ENCODE measurements at regions not wholly inside any gene's neighbourhood (a gene's known extent, or its start where the extent isn't known, plus 50 kb on each side); places are given as distances from the start of the nearest gene placed in this dataset.

DNA sequence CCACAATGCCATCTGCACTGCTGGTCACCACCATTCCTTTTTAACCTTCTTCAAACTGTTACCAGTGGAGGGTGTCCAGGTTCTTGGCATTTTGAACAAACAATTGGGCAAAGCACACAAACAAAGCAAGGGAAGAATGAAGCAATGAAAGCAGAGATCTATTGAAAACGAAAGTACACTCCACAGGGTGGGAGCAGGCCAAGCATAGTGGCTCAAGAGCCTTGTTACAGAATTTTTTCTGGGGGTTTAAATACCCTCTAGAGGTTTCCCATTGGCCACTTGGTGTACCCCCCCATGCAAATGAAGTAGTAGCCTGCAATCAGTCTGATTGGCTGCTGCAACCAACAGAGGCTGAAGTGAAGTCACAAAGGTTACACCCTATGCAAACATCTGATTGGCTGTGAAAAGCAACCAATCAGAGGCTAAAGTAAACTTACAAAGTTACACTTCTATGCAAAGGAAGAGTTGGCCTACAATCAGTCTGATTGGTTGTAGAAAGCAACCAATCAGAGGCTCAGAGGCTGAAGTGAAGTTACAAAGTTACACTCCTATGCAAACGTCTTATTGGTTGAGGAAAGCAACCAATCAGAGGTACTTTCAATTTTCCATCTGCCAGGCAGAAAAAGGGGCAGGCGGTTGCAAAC lies 103.2 kb upstream of the WAC start:
- TF ChIP-seq, protein P1, sequence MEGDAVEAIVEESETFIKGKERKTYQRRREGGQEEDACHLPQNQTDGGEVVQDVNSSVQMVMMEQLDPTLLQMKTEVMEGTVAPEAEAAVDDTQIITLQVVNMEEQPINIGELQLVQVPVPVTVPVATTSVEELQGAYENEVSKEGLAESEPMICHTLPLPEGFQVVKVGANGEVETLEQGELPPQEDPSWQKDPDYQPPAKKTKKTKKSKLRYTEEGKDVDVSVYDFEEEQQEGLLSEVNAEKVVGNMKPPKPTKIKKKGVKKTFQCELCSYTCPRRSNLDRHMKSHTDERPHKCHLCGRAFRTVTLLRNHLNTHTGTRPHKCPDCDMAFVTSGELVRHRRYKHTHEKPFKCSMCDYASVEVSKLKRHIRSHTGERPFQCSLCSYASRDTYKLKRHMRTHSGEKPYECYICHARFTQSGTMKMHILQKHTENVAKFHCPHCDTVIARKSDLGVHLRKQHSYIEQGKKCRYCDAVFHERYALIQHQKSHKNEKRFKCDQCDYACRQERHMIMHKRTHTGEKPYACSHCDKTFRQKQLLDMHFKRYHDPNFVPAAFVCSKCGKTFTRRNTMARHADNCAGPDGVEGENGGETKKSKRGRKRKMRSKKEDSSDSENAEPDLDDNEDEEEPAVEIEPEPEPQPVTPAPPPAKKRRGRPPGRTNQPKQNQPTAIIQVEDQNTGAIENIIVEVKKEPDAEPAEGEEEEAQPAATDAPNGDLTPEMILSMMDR (IDR thresholded peaks at IDR 0.05), result no peak
- TF ChIP-seq POLR2A (IDR thresholded peaks at IDR 0.05), result no peak
